ENCODE measurements at regions not wholly inside any gene's neighbourhood (a gene's known extent, or its start where the extent isn't known, plus 50 kb on each side); places are given as distances from the start of the nearest gene placed in this dataset.
"Not testable (repeated sequence)": the region's sequence is repeated elsewhere in the genome, so short reads cannot be mapped to it uniquely, and the experiment has no call there.

- no peak for DNase-seq (ENCODE audit: low read depth in 2 of 2)
Measured at GRCh38 chr6:40693768-40694167, 106.6 kb upstream of the LRFN2 start.

DNA sequence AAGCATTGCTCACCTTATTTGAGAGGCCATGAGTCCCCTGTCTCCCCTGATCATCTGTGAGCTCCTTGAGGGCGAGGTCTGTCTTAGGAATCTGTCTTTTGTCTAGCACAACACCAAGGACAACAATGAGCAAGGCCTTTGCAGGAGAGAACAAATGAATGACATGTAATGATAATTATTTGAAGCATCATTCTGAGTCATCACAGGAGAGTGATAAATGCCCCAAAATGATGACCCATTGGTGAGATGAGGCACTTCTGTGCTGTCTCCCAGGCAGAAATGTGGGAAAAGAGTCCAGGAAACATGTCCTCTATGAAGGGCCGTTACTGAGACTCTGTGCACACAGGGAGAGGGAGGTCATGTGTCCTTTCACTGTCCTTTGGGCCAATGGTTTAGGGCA lies 105.2 kb upstream of the LRFN2 start:
- DNase-seq (ENCODE audit: low read depth in 2 of 2) = no peak

DNA sequence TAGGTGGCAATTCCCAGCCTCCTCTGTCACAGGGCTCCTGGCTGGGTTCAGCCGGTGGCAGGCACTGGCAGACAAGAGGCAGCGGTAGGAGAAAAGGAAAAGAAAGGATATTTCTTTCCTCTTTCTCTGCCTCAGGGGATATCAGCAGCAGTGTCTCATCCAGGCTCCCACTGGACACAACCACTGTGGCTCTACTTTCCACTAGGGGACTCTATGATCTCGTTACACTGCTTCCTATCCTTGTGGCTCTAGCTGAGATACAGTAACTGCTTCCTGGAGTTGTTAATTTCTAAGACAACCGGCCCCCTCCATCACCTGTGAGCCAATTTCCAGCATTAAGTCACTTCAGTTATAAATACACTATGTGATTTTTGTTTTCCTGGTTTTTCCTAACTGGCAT lies 102.0 kb upstream of the LRFN2 start:
- no peak for DNase-seq (ENCODE audit: low read depth in 2 of 2)

GRCh38 chr6:40688214-40688761 lies 101.1 kb upstream of the LRFN2 start:
- no peak for DNase-seq (ENCODE audit: low read depth in 2 of 2)

DNA sequence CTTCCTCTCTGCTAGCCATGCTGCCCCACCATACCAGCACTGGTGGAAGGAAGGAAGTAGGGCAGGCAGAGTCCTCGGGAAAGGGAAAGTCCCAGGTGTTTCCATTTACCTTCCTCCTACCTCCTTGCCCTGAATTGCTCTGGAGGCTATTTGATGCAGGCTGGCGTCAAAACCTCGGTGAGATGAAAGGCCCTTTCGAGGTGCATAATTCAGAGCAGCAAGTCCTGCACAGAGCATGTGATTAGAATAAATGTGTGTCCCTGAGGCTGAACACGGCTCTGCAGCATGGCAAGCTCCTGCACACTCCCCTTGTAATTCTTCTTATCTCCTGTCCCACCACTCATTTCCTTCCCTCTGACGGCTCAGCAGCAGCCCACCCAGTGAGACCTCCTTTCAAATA lies 98.7 kb upstream of the LRFN2 start:
- DNase-seq (ENCODE audit: low read depth in 2 of 2) = no peak

DNA sequence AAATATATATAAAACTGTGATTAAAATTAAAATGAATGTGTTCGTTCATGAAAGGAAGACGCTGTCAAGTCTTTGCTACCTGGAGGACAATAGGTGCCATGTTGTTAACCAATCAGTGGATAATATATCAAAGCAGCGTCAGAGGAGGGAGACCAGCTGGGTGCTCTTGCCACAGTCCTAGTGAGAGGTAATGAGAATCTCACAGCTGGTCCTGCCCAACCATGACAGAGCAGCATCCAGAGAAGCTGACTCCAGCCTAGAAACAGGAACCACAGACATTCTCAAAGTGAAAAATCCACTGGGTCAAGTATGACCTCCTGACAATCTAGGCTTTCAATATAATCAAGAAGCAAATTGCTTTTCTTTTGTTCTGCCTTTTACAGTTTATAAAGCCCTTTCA lies 94.5 kb upstream of the LRFN2 start:
- no peak for DNase-seq (ENCODE audit: low read depth in 2 of 2)

- DNase-seq (ENCODE audit: low read depth in 2 of 2) = no peak
Measured at GRCh38 chr6:40678941-40679340, 91.8 kb upstream of the LRFN2 start.

DNA sequence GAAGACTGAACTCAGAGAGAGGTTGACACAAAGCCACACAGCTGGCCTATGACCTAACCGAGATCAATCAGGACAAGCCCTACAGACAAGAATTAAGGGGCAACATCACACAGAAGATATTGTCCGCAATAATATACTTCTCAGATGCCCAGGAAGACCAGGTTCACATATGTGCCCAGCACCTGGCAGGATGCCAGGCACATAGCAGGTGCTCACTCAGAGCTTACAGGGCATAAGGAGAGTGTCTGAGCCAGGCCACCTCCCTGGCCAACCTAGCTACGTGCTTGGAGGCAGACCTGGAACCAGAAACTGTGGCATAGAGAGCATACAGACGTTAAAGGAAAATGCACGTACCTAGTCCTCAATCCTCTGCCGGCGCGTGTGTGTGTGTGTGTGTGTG lies 87.0 kb upstream of the LRFN2 start:
- no peak for DNase-seq (ENCODE audit: low read depth in 2 of 2)

DNA sequence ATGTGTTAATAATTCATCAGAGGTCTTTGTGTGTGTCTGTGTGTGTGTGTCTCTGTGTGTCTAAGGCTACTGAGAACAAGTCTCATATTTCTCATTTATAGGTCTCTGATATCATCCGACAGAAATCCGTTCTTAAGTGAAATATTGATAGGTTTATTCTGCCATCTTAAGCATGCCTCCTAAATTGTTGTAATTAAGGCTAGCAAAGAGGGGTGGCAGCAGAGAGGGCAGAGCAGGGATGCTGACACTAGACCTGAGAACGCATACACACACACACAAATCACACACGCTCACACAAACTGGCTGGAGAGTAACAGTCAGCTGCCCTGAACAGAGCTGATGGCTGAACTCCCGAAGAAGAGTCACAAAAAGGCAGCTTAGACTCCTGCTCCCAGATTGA lies 84.9 kb upstream of the LRFN2 start:
- no peak for DNase-seq (ENCODE audit: low read depth in 2 of 2)

DNA sequence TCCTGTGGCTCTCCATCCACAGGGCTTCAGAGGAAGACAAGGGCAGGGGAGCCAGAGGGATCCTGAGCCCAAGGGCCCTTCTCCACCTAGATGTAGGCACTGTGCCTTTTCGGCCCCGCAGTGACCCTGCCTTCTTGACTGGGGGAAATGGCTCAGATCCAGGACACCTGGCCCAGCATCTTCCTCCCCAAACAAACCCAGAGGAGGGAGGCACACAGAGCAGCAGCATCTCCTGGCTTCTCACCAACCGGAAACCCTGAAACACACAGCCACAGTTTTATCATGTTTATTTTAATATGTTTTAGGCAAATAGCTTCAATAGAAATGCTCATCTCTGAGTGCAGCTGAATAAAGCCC lies 84.5 kb upstream of the LRFN2 start:
- DNase-seq (ENCODE audit: low read depth in 2 of 2) = no peak

GRCh38 chr6:40671001-40671693 lies 84.0 kb upstream of the LRFN2 start:
- peak; percentile 33 to 49 for DNase-seq (ENCODE audit: low read depth in 2 of 2)

GRCh38 chr6:40669343-40669742 lies 82.2 kb upstream of the LRFN2 start:
- no peak for DNase-seq (ENCODE audit: low read depth in 2 of 2)

DNA sequence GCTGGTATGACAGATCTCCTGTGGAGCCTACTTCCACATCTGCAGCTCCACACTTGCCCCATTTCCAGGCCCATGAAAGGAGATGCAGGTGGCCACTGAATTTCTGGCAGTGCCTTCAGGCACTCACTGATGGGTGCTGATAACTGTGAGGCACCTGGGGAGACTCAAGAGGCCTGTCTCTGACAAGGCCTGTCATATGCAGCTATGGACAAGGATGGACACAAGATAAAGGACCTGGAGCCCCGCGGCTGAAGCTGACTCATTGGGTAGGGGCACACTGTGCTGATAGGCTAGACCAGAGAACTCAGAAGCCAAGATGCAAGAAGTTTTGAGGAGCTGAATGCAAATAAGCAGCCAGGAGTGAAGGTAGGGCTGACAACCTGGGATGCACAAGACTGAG lies 81.0 kb upstream of the LRFN2 start:
- DNase-seq (ENCODE audit: low read depth in 2 of 2) = no peak

GRCh38 chr6:40666530-40666929 lies 79.4 kb upstream of the LRFN2 start:
- no peak for DNase-seq (ENCODE audit: low read depth in 2 of 2)

DNA sequence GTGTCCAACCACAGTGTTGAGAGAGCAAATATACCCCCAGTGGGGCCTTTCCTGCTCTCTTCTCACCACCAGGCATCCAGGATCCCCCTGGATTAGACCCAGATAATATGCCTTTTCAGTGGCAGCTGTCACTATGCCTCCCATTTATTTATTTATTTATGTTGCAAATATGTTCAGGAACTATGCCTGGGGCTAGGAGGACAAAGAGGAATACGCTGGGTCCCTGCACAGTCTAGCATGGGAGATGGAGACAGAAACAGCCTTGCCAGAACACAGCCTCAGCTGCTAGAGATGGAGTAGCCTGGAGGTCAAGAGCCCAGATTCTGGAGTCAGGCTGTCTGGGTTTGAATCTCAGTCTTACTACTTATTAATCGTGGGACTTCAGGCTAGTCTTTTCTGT lies 74.6 kb upstream of the LRFN2 start:
- DNase-seq (ENCODE audit: low read depth in 2 of 2) = no peak

DNA sequence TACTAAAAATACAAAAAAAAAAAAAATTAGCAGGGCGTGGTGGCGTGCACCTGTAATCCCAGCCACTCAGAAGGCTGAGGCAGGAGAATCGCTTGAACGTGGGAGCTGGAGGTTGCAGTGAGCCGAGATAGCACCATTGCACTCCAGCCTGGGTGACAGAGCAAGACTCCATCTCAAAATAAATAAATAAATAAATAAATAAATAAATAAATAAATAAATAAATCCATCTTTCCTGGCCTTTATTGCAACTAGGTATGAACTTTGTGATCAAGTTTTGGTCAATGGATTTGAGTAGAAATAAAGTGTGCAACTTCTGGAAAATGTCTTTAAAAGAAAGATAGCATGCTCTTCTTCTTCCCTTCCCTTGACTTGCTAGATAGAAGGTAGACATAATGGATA lies 69.6 kb upstream of the LRFN2 start:
- not testable (repeated sequence) for DNase-seq (ENCODE audit: low read depth in 2 of 2)

DNA sequence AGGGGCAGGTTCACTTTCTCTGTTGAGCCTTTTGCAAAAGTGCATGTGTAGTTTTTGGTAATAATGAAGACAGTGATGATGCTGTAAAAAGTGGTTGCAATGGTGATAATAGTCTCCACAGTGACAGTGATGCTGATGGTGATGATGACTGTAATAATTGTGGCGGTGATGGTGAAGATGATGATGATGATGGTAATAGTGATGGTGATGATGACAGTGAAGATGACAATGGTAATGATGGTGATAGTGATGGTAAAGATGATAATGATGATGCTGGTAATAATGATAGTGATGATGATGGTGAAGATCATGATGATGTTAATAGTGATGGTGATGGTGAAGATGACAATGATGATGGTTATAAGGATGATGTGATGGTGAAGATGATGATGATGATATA lies 67.7 kb upstream of the LRFN2 start:
- DNase-seq (ENCODE audit: low read depth in 2 of 2) = no peak

GRCh38 chr6:40645043-40645442 lies 57.9 kb upstream of the LRFN2 start:
- no peak for DNase-seq (ENCODE audit: low read depth in 2 of 2)

DNA sequence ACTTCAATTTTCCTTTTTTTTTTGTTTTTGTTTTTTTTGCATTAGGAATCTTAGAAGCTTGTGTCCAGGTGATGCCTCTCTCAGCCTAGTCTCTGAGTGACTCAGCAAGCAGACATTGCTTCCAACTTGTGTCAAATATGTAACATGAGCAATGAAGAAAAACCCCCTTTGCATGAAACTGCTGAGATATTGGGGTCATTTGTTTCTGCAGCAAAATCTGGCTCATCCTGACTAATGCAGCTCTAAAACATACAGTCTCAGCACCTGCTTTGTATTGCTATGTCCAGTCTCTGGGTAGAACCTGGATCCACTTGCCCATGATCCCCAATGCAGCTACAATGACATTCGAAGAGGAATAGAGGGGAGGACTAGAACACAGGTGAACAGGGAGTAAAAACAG lies 55.7 kb upstream of the LRFN2 start:
- no peak for DNase-seq (ENCODE audit: low read depth in 2 of 2)

- no peak for DNase-seq (ENCODE audit: low read depth in 2 of 2)
Measured at GRCh38 chr6:40642190-40642589, 55.0 kb upstream of the LRFN2 start.

- DNase-seq (ENCODE audit: low read depth in 2 of 2) = no peak
Measured at GRCh38 chr6:40640599-40641227, 53.5 kb upstream of the LRFN2 start.
